ENCODE measurements at regions not wholly inside any gene's neighbourhood (a gene's known extent, or its start where the extent isn't known, plus 50 kb on each side); places are given as distances from the start of the nearest gene placed in this dataset.
"Not testable (repeated sequence)": the region's sequence is repeated elsewhere in the genome, so short reads cannot be mapped to it uniquely, and the experiment has no call there.

GRCh38 chr4:60913671-60914070, 286.5 kb upstream of the ADGRL3 start:
- in situ Hi-C loops (cut with HindIII; ENCODE audit: low sequenced_read_pairs): no loop called here

- in situ Hi-C loops (cut with HindIII; ENCODE audit: low sequenced_read_pairs): not testable (repeated sequence)
Measured at GRCh38 chr4:60921735-60922134, 278.4 kb upstream of the ADGRL3 start.

GRCh38 chr4:60923075-60923474, 277.1 kb upstream of the ADGRL3 start:
- in situ Hi-C loops (cut with HindIII; ENCODE audit: low sequenced_read_pairs): no loop called here

GRCh38 chr4:60926624-60927023, 273.5 kb upstream of the ADGRL3 start:
- in situ Hi-C loops (cut with HindIII; ENCODE audit: low sequenced_read_pairs): no loop called here

- in situ Hi-C loops (cut with HindIII; ENCODE audit: low sequenced_read_pairs): no loop called here
Measured at GRCh38 chr4:60930866-60931265, 269.3 kb upstream of the ADGRL3 start.

- in situ Hi-C loops (cut with HindIII; ENCODE audit: low sequenced_read_pairs): no loop called here
Measured at GRCh38 chr4:60934566-60935295, 265.4 kb upstream of the ADGRL3 start.

GRCh38 chr4:60938181-60938580, 261.9 kb upstream of the ADGRL3 start:
- in situ Hi-C loops (cut with HindIII; ENCODE audit: low sequenced_read_pairs): no loop called here

- in situ Hi-C loops (cut with HindIII; ENCODE audit: low sequenced_read_pairs): no loop called here
Measured at GRCh38 chr4:60938621-60939020, 261.5 kb upstream of the ADGRL3 start.

GRCh38 chr4:60944060-60944459, 256.1 kb upstream of the ADGRL3 start:
- in situ Hi-C loops (cut with HindIII; ENCODE audit: low sequenced_read_pairs): no loop called here

- in situ Hi-C loops (cut with HindIII; ENCODE audit: low sequenced_read_pairs): no loop called here
Measured at GRCh38 chr4:60945641-60946040, 254.5 kb upstream of the ADGRL3 start.

- in situ Hi-C loops (cut with HindIII; ENCODE audit: low sequenced_read_pairs): no loop called here
Measured at GRCh38 chr4:60948008-60948407, 252.1 kb upstream of the ADGRL3 start.

- in situ Hi-C loops (cut with HindIII; ENCODE audit: low sequenced_read_pairs): no loop called here
Measured at GRCh38 chr4:60952921-60953320, 247.2 kb upstream of the ADGRL3 start.

GRCh38 chr4:60953826-60954225, 246.3 kb upstream of the ADGRL3 start:
- in situ Hi-C loops (cut with HindIII; ENCODE audit: low sequenced_read_pairs): no loop called here

GRCh38 chr4:60962286-60962685, 237.8 kb upstream of the ADGRL3 start:
- in situ Hi-C loops (cut with HindIII; ENCODE audit: low sequenced_read_pairs): no loop called here

GRCh38 chr4:60981534-60981933, 218.6 kb upstream of the ADGRL3 start:
- in situ Hi-C loops (cut with HindIII; ENCODE audit: low sequenced_read_pairs): no loop called here

GRCh38 chr4:60989141-60989540, 211.0 kb upstream of the ADGRL3 start:
- in situ Hi-C loops (cut with HindIII; ENCODE audit: low sequenced_read_pairs): no loop called here

- in situ Hi-C loops (cut with HindIII; ENCODE audit: low sequenced_read_pairs): no loop called here
Measured at GRCh38 chr4:60992037-60992436, 208.1 kb upstream of the ADGRL3 start.

- in situ Hi-C loops (cut with HindIII; ENCODE audit: low sequenced_read_pairs): no loop called here
Measured at GRCh38 chr4:61003301-61003700, 196.8 kb upstream of the ADGRL3 start.

GRCh38 chr4:61004651-61005170, 195.4 kb upstream of the ADGRL3 start:
- in situ Hi-C loops (cut with HindIII; ENCODE audit: low sequenced_read_pairs): no loop called here

GRCh38 chr4:61011051-61011450, 189.1 kb upstream of the ADGRL3 start:
- in situ Hi-C loops (cut with HindIII; ENCODE audit: low sequenced_read_pairs): no loop called here

- in situ Hi-C loops (cut with HindIII; ENCODE audit: low sequenced_read_pairs): not testable (repeated sequence)
Measured at GRCh38 chr4:61011936-61012335, 188.2 kb upstream of the ADGRL3 start.

- in situ Hi-C loops (cut with HindIII; ENCODE audit: low sequenced_read_pairs): no loop called here
Measured at GRCh38 chr4:61024610-61025009, 175.5 kb upstream of the ADGRL3 start.

- in situ Hi-C loops (cut with HindIII; ENCODE audit: low sequenced_read_pairs): no loop called here
Measured at GRCh38 chr4:61027939-61028338, 172.2 kb upstream of the ADGRL3 start.
